ENCODE measurements at regions not wholly inside any gene's neighbourhood (a gene's known extent, or its start where the extent isn't known, plus 50 kb on each side); places are given as distances from the start of the nearest gene placed in this dataset.

DNA sequence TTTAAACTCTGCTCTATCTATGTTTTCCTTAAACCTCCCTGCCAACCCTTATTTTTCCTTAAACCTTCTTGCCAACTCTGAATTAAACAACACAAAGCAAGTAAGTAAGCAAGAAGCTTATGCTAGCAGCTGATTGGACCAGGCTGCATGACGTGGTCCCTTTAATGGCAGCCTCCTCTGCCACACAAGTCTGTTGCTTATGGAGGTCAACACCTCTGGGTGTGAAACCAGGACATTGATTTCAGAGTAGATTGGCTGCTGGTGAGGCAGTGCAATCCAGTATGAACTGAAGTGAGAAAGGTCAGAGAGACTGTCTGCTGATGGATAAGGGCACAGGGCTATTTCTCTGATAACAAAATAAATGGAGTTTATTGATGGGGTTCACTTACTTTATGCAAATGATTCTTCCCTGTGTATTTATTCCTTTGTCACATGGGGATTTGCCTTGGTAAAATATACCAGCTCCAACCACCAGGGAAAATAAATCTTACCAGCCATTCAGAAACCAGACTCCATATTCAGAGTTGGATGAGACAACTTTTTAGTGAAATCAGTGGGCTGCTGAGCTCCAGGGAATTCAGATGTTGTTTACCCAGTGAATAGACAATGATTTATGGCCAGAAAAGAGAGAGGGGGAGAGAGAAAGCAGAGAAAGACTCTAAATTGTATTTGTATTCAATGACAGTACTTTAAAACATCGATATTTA is 112.2 kb upstream of the NCKAP5 start:
- BruUV-seq (replicated peaks), result no TSS peak
- no peak overlapping the region for H3K56ac ChIP-seq (ENCODE audit: extremely low read depth, insufficient read depth, low read length)
- no peaks in the 10 kb centered on the region for H3K36me3 ChIP-seq (ENCODE audit: control insufficient read depth, insufficient read depth, low read length)
- H3K4me2 ChIP-seq (ENCODE audit: low read depth, low read length), result no peak overlapping the region
- ChIA-PET CTCF (no interaction called here), POLR2A (ENCODE audit: unreplicated experiment) (no interaction called here)
- ATAC-seq (ENCODE audit: low read depth) (no peak), DNase-seq (no peak)
- H3K4ac ChIP-seq (ENCODE audit: low read depth, low read length), result 0 out of 2 replicates have a peak overlapping the region, but pooled peaks have one; percentile 1
- peaks cover 13% of the 10 kb centered on the region for H3K4me1 ChIP-seq (ENCODE audit: control insufficient read depth, insufficient read depth, low read length)
- no peak overlapping the region; the same call in 1 of the 2 replicates for H4K5ac ChIP-seq (ENCODE audit: low read depth, low read length)
- no peak overlapping the region for H3K18ac ChIP-seq (ENCODE audit: low read depth, low read length)
- no peaks in the 10 kb centered on the region for H3K27me3 ChIP-seq (ENCODE audit: control insufficient read depth, insufficient read depth, low read length)
- no peak overlapping the region; the same call in 1 of the 2 replicates for H4K91ac ChIP-seq (ENCODE audit: insufficient read depth, low read depth, low read length)
- no peak overlapping the region for H2AFZ ChIP-seq (replicated peaks; ENCODE audit: low read length, poor library complexity)
- no peak overlapping the region for H2AK9ac ChIP-seq (replicated peaks; ENCODE audit: low read depth, low read length, poor library complexity)
- H3K9me1 ChIP-seq (ENCODE audit: insufficient read depth, low read length), result peaks cover 7% of the 10 kb centered on the region
- no peaks in the 10 kb centered on the region for H4K20me1 ChIP-seq (ENCODE audit: insufficient read depth, low read length)
- no CpG with 5 or more reads among the region's 2 CpGs for WGBS, 2 experiments (ENCODE audit: extremely low coverage in 2 of 2, insufficient read length in 1 of 2)
- no peak overlapping the region for H2BK5ac ChIP-seq (ENCODE audit: low read depth, low read length, poor library complexity, severe bottlenecking)
- H3K9ac ChIP-seq (ENCODE audit: low read depth, low read length), result no peak overlapping the region
- H3K4me3 ChIP-seq (ENCODE audit: insufficient read depth, low read depth, low read length), result no peak overlapping the region
- 0 out of 2 replicates have a peak overlapping the region, but pooled peaks have one; percentile 26 for H3K14ac ChIP-seq (replicated peaks; ENCODE audit: low read depth, low read length)
- peak overlapping the region in 1 of 2 experiments; percentile 61; a peak in 1 of 4 replicates for H4K8ac ChIP-seq (ENCODE audit: low read depth in 2 of 2, low read length in 2 of 2)
- H2AK5ac ChIP-seq (ENCODE audit: low read depth, low read length), result no peak overlapping the region
- H3K23ac ChIP-seq (ENCODE audit: low read depth, low read length), result no peak overlapping the region
- no peak overlapping the region for H2BK20ac ChIP-seq (ENCODE audit: low read depth, low read length)
- no peaks in the 10 kb centered on the region for H3K79me1 ChIP-seq (ENCODE audit: low read depth in 1 of 2, low read length in 2 of 2)
- in situ Hi-C loops (cut with MboI; ENCODE audit: low sequenced_read_pairs) (no loop called here), dilution Hi-C loops (cut with HindIII; ENCODE audit: low sequenced_read_pairs, unreplicated experiment) (no loop called here), intact Hi-C loops (cut with micrococcal nuclease) (no loop called here)
- peak overlapping the region; percentile 17; the same call in 1 of the 2 replicates for H2BK120ac ChIP-seq (ENCODE audit: low read depth, low read length)
- no peaks in the 10 kb centered on the region for H3K9me3 ChIP-seq (ENCODE audit: control insufficient read depth, insufficient read depth, low read length)
- H3K27ac ChIP-seq (ENCODE audit: insufficient read depth, low read length), result no peak overlapping the region
- 0 out of 3 replicates have a peak overlapping the region, but pooled peaks have one; percentile 80 for H2BK15ac ChIP-seq (ENCODE audit: low read depth, low read length)
- no peak for TF ChIP-seq RCOR1 (IDR thresholded peaks at IDR 0.05; ENCODE audit: insufficient replicate concordance, low read length)
